H1 (cell line): ENCODE measurements at regions not wholly inside any gene's neighbourhood (a gene's known extent, or its start where the extent isn't known, plus 50 kb on each side); places are given as distances from the start of the nearest gene placed in this dataset.

ENCODE experiments used
- TF ChIP-seq, protein P1 (sequence below), 3 experiments: IDR thresholded peaks; 1 replicate in 2 of 3; 2 replicates in 1 of 3; pipeline versions ENCODE4 v1.5.1 to v1.6.1; 2011; ENCODE audit warnings: low read length in 3 of 3, mild to moderate bottlenecking in 3 of 3, inconsistent platforms in 2 of 3, low read depth in 1 of 3, moderate library complexity in 1 of 3; ENCODE audit not compliant: insufficient read depth in 1 of 3; ENCODE audit errors: control extremely low read depth in 1 of 3

DNA sequence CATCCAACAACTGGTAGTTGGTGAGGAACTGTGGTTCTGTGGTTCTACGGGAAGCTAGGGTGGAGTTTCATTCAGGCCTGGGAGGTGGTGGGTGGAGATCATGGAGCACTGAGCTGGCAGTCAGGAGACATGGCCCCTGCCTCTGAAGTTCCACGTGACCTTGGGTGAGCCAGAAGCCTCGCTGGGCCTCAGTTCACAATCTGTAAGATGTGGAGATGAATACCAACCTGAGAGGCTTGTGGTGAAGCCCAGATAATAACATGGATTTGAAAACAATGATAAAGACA is 177.9 kb downstream of the MACROH2A1 start (continued):
- TF ChIP-seq, protein P1, sequence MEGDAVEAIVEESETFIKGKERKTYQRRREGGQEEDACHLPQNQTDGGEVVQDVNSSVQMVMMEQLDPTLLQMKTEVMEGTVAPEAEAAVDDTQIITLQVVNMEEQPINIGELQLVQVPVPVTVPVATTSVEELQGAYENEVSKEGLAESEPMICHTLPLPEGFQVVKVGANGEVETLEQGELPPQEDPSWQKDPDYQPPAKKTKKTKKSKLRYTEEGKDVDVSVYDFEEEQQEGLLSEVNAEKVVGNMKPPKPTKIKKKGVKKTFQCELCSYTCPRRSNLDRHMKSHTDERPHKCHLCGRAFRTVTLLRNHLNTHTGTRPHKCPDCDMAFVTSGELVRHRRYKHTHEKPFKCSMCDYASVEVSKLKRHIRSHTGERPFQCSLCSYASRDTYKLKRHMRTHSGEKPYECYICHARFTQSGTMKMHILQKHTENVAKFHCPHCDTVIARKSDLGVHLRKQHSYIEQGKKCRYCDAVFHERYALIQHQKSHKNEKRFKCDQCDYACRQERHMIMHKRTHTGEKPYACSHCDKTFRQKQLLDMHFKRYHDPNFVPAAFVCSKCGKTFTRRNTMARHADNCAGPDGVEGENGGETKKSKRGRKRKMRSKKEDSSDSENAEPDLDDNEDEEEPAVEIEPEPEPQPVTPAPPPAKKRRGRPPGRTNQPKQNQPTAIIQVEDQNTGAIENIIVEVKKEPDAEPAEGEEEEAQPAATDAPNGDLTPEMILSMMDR (IDR thresholded peaks at IDR 0.05; ENCODE audit: control extremely low read depth in 1 of 3, insufficient read depth in 1 of 3, low read depth in 1 of 3, low read length in 3 of 3) = no peak
- TF ChIP-seq, all 59 proteins: peak for 0
